Transverse colon (tissue), 4 donors: ENCODE measurements at regions not wholly inside any gene's neighbourhood (a gene's known extent, or its start where the extent isn't known, plus 50 kb on each side); places are given as distances from the start of the nearest gene placed in this dataset.

Experiments
- DNase-seq: peaks from one replicate; pipeline ENCODE4 v3.0.0-alpha.2; 2019
- H3K27ac ChIP-seq, 4 donors: fragments of 200-600 bp; sonication (generic); 2 replicates each; pipeline ENCODE4 v1.5.1; 2016 to 2018; ENCODE audit warnings: inconsistent platforms in 4 of 4
- H3K27me3 ChIP-seq: fragments of 200-600 bp; sonication (generic); 2 replicates; pipeline ENCODE4 v1.5.1; 2017; ENCODE audit warnings: inconsistent platforms
- H3K36me3 ChIP-seq, 4 donors: fragments of 200-600 bp; sonication (generic); 2 replicates each; pipeline ENCODE4 v1.5.1; 2017 to 2019; ENCODE audit warnings: inconsistent platforms in 4 of 4
- H3K4me1 ChIP-seq, 4 donors: fragments of 200-600 bp; sonication (generic); 2 replicates each; pipeline ENCODE4 v1.5.1; 2017 to 2020; ENCODE audit warnings: inconsistent platforms in 4 of 4
- H3K4me3 ChIP-seq, 4 donors: fragments of 200-600 bp; sonication (generic); 1 replicate in 1 of 4; 2 replicates in 3 of 4; pipeline versions ENCODE4 v1.5.1 to v1.6.1; 2017 to 2019; ENCODE audit warnings: inconsistent platforms in 4 of 4
- H3K9me3 ChIP-seq, 2 donors: fragments of 200-600 bp; sonication (generic); 2 replicates each; pipeline ENCODE4 v1.5.1; 2017 to 2019; ENCODE audit warnings: inconsistent platforms in 2 of 2
- EP300 ChIP-seq: sonication (generic); formaldehyde crosslinking; IDR thresholded peaks from one replicate; pipeline ENCODE4 v1.6.1; 2017; ENCODE audit warnings: antibody characterized with exemption, low read depth
- POLR2A ChIP-seq: fragments of 450-650 bp; IDR thresholded peaks from one replicate; pipeline ENCODE4 v1.6.1; 2016; ENCODE audit warnings: antibody characterized with exemption, mild to moderate bottlenecking, moderate library complexity
- POLR2AphosphoS5 ChIP-seq, 3 donors: sonication (generic); formaldehyde crosslinking; IDR thresholded peaks; one replicate each; pipeline ENCODE4 v1.6.1; 2016; ENCODE audit warnings: antibody characterized with exemption in 3 of 3
- WGBS, 2 donors: methylation state at CpG; one replicate each; pipeline ENCODE4 v1.1.5; 2018; ENCODE audit warnings: low coverage in 1 of 2; 5-methylcytosine and 5-hydroxymethylcytosine counted together
- in situ Hi-C, 4 donors: fragments of 200-750 bp; cut with MboI; loops; one replicate each; pipeline versions ENCODE4 v1.15.0 to v1.15.1; 2017; ENCODE audit warnings: low sequenced_read_pairs in 3 of 4, low pct_ligation_motif_present in 1 of 4, low pct_unique_long_range_greater_than_20kb in 1 of 4
- intact Hi-C: fragments of 100-400 bp; cut with DNase I; formaldehyde crosslinking; loops from one replicate; pipeline ENCODE4 v1.15.1; 2023; ENCODE audit warnings: low total_unique reads
- TF ChIP-seq, protein P1 (sequence below), 5 experiments: fragments of 200-600 bp in 3 of 5; fragments of 450-650 bp in 2 of 5; sonication (generic) in 3 of 5; IDR thresholded peaks; 1 replicate in 2 of 5; 2 replicates in 3 of 5; pipeline ENCODE4 v1.5.1; 2016 to 2017; ENCODE audit warnings: antibody characterized with exemption in 5 of 5, inconsistent platforms in 3 of 5, mild to moderate bottlenecking in 2 of 5, moderate library complexity in 1 of 5

- TF ChIP-seq EP300 (no peak), POLR2AphosphoS5 (IDR thresholded peaks at IDR 0.05) (no peak), POLR2A (no peak)
- TF ChIP-seq, protein P1, sequence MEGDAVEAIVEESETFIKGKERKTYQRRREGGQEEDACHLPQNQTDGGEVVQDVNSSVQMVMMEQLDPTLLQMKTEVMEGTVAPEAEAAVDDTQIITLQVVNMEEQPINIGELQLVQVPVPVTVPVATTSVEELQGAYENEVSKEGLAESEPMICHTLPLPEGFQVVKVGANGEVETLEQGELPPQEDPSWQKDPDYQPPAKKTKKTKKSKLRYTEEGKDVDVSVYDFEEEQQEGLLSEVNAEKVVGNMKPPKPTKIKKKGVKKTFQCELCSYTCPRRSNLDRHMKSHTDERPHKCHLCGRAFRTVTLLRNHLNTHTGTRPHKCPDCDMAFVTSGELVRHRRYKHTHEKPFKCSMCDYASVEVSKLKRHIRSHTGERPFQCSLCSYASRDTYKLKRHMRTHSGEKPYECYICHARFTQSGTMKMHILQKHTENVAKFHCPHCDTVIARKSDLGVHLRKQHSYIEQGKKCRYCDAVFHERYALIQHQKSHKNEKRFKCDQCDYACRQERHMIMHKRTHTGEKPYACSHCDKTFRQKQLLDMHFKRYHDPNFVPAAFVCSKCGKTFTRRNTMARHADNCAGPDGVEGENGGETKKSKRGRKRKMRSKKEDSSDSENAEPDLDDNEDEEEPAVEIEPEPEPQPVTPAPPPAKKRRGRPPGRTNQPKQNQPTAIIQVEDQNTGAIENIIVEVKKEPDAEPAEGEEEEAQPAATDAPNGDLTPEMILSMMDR (IDR thresholded peaks at IDR 0.05): no peak
- no peaks in the 10 kb centered on the region for H3K36me3 ChIP-seq
These were observed 518.3 kb upstream of the AGA start for GRCh38 chr4:177960566-177960965.

GRCh38 chr4:177961761-177962380 lies 519.6 kb upstream of the AGA start:
- 63 to 76% methylated on average over 2 of the region's 2 CpGs for WGBS, 2 donors
- Histone ChIP-seq H3K27me3 (no peaks in the 10 kb centered on the region), H3K4me1 (peaks cover 0 to 6% (median 2%) of the 10 kb centered on the region in 4 donors), H3K36me3 (no peaks in the 10 kb centered on the region), H3K4me3 (no peak overlapping the region), H3K27ac (no peak overlapping the region), H3K9me3 (no peaks in the 10 kb centered on the region)
- TF ChIP-seq POLR2A (no peak), POLR2AphosphoS5 (IDR thresholded peaks at IDR 0.05) (no peak), EP300 (no peak)
- intact Hi-C loops: no loop called here
- in situ Hi-C loops: no loop called here
- no peak for DNase-seq

More at GRCh38 chr4:177960566-177960965, 518.3 kb upstream of the AGA start:
- Histone ChIP-seq H3K9me3 (no peaks in the 10 kb centered on the region), H3K4me1 (peaks cover 0 to 6% (median 2%) of the 10 kb centered on the region in 4 donors), H3K4me3 (no peak overlapping the region), H3K27ac (no peak overlapping the region), H3K27me3 (no peaks in the 10 kb centered on the region)
- 84 to 96% methylated on average over 2 of the region's 2 CpGs for WGBS, 2 donors
- intact Hi-C loops (no loop called here), in situ Hi-C loops (no loop called here)
- DNase-seq: no peak

- in situ Hi-C loops: no loop called here
- H3K27me3 ChIP-seq: no peaks in the 10 kb centered on the region
- 82 to 94% methylated on average over 3 of the region's 3 CpGs for WGBS, 2 donors
- TF ChIP-seq POLR2A: no peak
- no peak for TF ChIP-seq POLR2AphosphoS5 (IDR thresholded peaks at IDR 0.05)
- TF ChIP-seq EP300: no peak
- TF ChIP-seq, protein P1 (IDR thresholded peaks at IDR 0.05): no peak
- intact Hi-C loops: no loop called here
- no peak overlapping the region for H3K4me3 ChIP-seq
- no peaks in the 10 kb centered on the region for H3K36me3 ChIP-seq
- H3K4me1 ChIP-seq: peaks cover 0 to 6% (median 2%) of the 10 kb centered on the region in 4 donors
- H3K9me3 ChIP-seq: no peaks in the 10 kb centered on the region
- no peak overlapping the region for H3K27ac ChIP-seq
- no peak for DNase-seq
These were observed 521.8 kb upstream of the AGA start for GRCh38 chr4:177964061-177964460.

DNA sequence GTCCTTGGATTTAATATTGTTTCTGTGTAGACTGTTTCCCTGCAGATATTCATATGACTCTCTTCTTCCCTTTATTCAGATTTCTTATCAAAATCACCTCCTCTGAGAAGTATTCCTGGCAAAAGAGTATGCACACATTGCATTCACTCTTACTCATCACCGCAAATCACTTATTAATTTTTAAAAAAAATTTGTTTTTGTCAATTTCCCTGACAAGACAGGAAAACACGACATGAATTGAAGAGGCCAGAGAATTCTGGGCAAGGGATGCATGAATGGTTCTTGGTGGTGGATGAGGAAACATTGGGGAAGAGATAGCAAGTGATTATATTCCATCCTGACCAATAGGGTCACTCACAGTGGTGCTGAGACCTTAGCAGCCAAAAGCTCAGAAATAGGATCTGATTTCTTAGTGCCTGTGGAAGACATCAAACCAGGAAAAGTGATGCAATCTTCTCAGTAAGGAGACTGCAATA lies 522.5 kb upstream of the AGA start:
- no peak overlapping the region for H3K27ac ChIP-seq
- intact Hi-C loops: no loop called here
- no peak for DNase-seq
- TF ChIP-seq EP300: no peak
- no peak for TF ChIP-seq POLR2A
- TF ChIP-seq, protein P1 (IDR thresholded peaks at IDR 0.05): no peak
- no peaks in the 10 kb centered on the region for H3K9me3 ChIP-seq
- no peaks in the 10 kb centered on the region for H3K36me3 ChIP-seq
- in situ Hi-C loops: no loop called here
- 53 to 73% methylated on average over 2 of the region's 2 CpGs for WGBS, 2 donors
- H3K27me3 ChIP-seq: no peaks in the 10 kb centered on the region
- peaks cover 0 to 6% (median 2%) of the 10 kb centered on the region in 4 donors for H3K4me1 ChIP-seq
- H3K4me3 ChIP-seq: no peak overlapping the region
